HG03342 (cell line): ENCODE measurements at regions not wholly inside any gene's neighbourhood (a gene's known extent, or its start where the extent isn't known, plus 50 kb on each side); places are given as distances from the start of the nearest gene placed in this dataset.
"Not testable (repeated sequence)": the region's sequence is repeated elsewhere in the genome, so short reads cannot be mapped to it uniquely, and the experiment has no call there.

Source experiments
- ATAC-seq: cut with Tn5 transposase; IDR thresholded peaks from one replicate; pipeline ENCODE4 v1.9.1; 2021; ENCODE audit warnings: mild to moderate bottlenecking, moderate library complexity; ENCODE audit not compliant: unreplicated experiment

- ATAC-seq, result no peak
These were observed 381.9 kb upstream of the CCL2 start for GRCh38 chr17:33873201-33873617.

GRCh38 chr17:33874617-33875060 lies 380.4 kb upstream of the CCL2 start:
- no peak for ATAC-seq

DNA sequence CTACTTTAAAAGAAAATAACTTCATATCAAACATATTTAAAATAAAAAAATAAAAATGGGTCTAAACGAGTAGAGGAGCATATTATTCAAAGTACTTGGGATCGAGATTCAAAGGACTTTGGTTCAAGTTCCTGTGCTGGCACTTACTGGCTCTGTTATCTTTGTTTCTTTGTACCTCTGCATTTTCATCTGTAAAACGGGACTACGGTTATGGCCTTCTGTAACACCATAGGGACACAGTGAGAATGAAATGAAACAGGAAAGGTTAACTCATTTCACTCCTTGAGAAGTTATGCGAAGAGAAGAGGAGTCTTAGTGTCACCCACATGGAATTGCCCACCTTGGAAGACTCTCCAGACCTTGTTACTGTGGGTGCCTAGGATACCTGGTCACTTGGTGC lies 379.1 kb upstream of the CCL2 start:
- no peak for ATAC-seq

DNA sequence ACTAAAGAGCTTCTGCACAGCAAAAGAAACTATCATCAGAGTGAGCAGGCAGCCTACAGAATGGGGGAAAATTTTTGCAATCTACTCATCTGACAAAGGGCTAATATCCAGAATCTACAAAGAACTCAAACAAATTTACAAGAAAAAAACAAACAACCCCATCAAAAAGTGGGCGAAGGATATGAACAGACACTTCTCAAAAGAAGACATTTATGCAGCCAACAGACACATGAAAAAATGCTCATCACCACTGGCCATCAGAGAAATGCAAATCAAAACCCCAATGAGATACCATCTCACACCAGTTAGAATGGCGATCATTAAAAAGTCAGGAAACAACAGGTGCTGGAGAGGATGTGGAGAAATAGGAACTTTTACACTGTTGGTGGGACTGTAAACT lies 372.8 kb upstream of the CCL2 start:
- not testable (repeated sequence) for ATAC-seq

- ATAC-seq, result not testable (repeated sequence)
These were observed 372.4 kb upstream of the CCL2 start for GRCh38 chr17:33882677-33883076.

- ATAC-seq, result no peak
These were observed 366.6 kb upstream of the CCL2 start for GRCh38 chr17:33888455-33888854.

DNA sequence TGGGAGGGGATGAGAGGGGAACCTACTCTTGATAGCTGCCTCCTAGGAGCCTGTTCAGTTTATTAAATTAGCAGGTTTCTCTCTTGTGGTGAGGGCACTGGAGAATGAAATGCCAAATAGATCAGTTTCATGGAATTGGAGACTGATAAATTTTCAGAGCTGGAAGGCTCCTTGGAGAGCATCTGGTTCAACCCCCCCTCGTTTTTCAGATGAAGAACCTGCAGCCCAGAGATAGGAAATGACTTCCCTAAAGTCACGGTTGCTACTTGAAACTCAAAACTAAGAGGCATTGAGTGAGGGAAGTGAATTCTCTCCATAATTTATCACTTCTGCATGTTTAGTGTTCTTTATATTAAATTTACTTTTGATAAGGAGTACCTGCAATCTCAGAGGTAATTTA lies 366.0 kb upstream of the CCL2 start:
- ATAC-seq, result no peak

DNA sequence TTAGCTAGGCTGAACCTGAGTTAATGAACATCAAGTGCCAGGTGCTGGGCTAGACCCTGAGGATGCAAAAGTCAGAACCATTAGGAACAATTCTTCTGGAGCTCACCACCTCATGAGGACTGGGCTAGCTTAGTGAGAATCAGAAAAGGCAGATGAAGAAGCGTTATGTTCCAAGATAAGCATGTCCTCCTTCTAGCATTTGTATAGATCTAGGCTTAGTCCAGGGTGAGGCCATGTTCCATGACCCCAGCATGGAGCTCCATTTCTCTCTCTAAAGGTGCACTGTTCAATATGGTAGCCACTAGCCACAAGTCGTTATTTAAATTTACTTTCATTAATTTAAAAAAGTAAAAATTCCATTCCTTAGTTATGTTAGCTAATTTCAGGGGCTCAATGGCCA lies 365.3 kb upstream of the CCL2 start:
- ATAC-seq, result no peak

GRCh38 chr17:33892717-33893591 lies 362.1 kb upstream of the CCL2 start:
- ATAC-seq, result no peak

DNA sequence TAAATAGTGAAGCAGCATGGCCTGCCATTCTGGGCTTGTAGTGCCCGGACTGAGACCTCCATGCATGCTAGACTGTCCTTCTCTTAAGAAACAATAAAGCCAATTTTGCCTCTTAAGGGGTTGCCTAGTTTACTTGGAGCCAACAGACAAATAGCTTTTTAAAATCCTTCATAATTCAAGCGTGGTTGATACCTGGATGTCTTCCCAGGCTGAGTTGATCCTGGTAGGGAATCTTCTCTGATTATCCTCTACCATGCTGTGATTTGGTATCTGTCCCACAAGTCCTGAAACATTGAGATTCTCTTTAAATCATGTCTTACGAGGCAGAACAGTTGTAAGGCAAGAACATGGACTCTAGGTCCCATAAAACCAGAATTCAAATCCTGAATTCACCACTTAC lies 359.6 kb upstream of the CCL2 start:
- no peak for ATAC-seq

DNA sequence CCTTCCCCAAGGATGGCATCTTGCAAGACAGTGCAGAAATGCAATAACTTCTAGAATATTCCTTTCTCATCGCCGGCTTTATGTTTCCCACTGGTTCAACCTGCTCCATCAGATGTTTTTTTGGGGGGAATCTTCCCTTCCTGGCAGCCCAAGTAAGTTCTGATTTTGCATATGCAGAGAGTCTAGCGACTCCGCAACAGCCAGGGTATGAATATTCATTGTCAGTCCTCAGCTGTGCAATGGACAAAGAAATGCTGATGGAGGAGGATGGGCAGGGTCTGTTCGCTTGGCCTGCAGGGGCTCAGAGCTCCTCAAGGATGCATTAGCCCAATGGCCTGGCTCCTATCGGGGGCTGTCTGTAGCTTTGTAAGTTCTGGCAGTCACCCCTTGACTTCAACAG lies 358.8 kb upstream of the CCL2 start:
- no peak for ATAC-seq

DNA sequence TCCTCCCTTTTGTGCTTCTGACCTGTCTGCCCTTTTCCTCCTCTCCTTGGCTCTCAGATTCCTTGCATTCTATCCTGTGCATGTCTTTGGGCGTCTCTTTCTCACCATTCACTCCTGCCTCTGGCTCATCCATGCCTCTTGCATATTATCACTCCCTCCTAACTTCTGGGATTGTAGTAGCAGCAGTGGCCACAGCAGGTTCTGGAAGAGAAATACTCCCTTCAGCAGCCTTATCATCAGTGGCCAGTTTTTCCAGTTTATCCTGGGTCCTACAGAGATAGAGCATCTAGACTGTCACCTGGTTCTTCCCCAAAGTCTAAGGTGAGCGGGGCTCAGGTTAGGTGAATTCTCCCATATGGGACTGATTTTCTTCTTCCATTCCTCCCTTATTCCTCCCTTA lies 354.0 kb upstream of the CCL2 start:
- ATAC-seq, result no peak

DNA sequence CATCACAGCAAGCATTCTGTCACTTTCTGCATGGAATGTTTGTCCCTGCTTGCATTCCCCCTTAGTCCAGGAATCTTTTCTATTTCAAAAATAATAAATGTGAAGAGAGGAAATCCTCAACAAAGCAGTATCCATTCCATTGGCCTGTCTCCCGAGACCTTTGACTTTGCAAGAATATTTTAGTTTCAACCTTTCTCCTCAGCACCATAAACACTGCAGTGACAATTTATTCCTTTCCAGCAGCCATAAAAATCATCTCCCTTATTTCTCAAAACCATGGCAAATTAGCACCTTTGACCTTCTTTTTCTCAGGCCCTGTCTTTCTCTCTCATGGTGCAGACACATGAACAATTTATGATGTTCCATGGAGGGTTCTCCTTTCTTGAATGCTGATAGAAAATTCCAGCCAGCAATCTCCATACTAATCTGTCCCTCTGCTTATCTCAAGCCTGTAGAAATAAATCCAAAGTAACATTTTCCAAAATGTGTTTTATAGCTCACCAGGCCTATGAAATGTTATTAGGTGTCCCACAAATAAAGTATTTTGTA lies 352.1 kb upstream of the CCL2 start:
- no peak for ATAC-seq

DNA sequence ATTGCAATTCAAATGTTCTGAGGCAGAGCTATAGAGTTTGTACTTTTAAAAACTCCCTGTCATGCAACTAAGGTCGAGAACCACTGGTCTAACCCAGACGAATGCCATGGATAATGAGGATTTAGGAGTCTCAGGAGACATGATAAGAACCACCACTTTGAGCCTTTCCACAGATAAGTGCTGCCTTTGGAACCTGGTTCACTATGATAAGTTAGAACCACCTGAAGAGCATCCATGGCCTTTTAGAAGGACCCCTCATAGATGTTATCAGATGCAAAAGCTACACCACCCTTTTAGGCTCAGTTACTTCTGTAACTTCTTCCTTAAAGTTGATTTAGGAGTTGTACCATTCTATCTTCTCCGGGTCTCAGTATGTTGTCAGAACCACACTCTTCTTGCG lies 350.6 kb upstream of the CCL2 start:
- no peak for ATAC-seq

DNA sequence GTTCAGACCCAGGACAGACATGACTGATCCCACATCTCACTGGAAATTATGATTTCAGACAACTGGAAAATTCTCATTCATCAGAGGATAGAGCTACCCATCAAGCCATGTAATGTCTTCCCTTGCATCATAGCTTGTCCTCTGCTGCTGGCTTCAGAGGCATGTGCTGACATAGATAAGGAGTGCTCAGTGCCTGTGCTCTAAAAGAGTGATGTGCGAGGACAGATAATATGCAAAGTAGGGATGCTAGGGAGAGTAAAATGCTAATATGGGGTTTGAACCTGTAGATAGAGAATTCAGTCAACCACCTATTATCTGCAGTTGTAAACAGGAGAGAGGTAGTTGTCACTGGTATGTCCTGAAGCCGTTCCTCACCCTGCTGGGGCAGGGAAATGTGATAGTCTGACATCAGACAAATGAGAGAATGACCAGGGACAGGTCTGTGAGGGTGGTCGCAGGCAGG lies 349.7 kb upstream of the CCL2 start:
- ATAC-seq, result no peak

- ATAC-seq, result no peak
These were observed 346.6 kb upstream of the CCL2 start for GRCh38 chr17:33908363-33909064.

DNA sequence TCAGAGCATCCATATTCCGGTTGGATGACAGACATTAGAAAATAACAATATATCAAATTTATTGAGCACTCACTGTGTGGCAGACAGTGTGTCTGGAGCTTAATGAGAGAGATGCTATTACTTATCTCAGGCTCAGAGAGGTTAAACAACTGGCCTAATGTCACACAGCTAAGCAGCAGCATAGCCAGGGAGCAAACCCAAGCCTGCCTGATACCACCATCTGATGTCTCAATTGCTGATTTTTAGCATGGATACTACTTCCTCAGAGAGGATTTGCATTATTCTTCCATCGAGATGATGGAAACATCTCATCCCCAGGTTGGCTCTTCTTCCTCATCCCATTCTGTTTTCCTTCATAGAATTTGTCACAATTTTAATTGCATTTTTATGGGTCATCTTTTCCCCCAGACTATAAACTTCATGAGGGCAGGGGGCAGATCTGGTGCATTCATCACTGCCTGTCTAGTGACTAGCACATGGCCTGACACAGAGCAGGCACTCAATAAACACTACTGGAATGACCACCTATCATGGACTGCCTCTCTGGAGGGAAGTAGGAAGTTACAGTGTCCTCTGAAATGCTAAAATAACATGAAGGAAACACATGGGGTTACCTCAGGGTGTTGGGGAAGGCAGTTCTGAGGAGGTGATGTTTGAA lies 344.8 kb upstream of the CCL2 start:
- no peak for ATAC-seq

DNA sequence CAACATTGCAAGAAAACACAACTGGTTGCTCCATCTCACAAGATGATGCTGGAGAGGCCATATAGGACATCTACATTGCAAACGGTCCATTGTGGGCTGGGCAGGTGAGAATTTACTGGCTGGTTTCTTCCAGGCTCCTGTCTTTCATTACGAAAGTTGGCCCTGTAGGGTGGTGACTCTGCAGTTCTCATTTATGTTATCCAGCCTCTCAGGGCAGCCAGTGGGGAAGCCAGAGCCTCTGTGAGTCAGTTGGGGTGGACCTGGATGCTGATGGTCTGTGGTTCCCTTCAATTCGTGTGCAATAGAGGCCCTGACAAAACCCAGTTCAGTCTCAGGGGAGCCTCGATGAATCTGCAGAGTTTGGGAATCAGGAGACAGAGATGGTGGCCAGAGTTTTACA lies 341.0 kb upstream of the CCL2 start:
- ATAC-seq, result no peak

- ATAC-seq, result no peak
These were observed 332.1 kb upstream of the CCL2 start for GRCh38 chr17:33922971-33923370.

DNA sequence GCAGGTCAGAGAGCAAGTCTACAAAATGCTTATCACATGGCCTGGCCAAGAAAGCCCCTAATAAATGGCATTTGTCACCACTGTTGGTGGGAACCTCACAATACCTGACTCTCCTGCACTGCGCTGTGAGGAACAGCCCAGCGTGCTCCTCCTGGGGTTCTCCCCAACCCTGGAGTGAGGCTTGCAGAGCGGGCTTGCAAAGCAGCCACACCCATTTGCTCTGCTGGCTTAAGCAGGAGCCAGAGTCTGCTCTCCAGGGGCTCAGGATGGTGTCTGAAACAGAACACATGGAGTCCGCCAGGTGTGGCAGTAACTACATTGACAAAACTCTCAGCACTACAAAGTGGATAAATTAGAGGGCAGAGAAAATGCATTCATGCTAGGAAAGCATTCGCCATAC lies 331.0 kb upstream of the CCL2 start:
- no peak for ATAC-seq

- ATAC-seq, result no peak
These were observed 329.4 kb upstream of the CCL2 start for GRCh38 chr17:33925649-33926048.
